Calu3 (cell line): ENCODE measurements at regions not wholly inside any gene's neighbourhood (a gene's known extent, or its start where the extent isn't known, plus 50 kb on each side); places are given as distances from the start of the nearest gene placed in this dataset.

Source experiments
- BruUV-seq: library from RNA; stranded (reverse); fragments of 400-500 nt; replicated peaks from 2 replicates; lab custom pipeline; 2021; lab: Mats Ljungman, UMichigan
- CTCF ChIA-PET: fragments of 300-600 bp; sonication (Branson Sonifier 250); formaldehyde crosslinking; loops from one replicate; lab custom pipeline; 2022; ENCODE audit warnings: antibody characterized with exemption; lab: Charles Lee
- DNase-seq: peaks from one replicate; pipeline ENCODE4 v3.0.0; 2022
- H3K27ac Mint-ChIP-seq: one replicate; pipeline ENCODE4 v1.8.0; 2022; ENCODE audit warnings: mixed read lengths; ENCODE audit not compliant: unreplicated experiment
- H3K27me3 Mint-ChIP-seq: one replicate; pipeline ENCODE4 v1.8.0; 2022; ENCODE audit warnings: mixed read lengths; ENCODE audit not compliant: unreplicated experiment
- H3K36me3 Mint-ChIP-seq: one replicate; pipeline ENCODE4 v1.8.0; 2022; ENCODE audit warnings: mild to moderate bottlenecking, moderate library complexity, mixed read lengths; ENCODE audit not compliant: insufficient read depth, unreplicated experiment
- H3K4me1 Mint-ChIP-seq: one replicate; pipeline ENCODE4 v1.8.0; 2022; ENCODE audit warnings: mild to moderate bottlenecking, low read depth, mixed read lengths; ENCODE audit not compliant: unreplicated experiment
- H3K4me3 Mint-ChIP-seq: one replicate; pipeline ENCODE4 v1.8.0; 2022; ENCODE audit warnings: mild to moderate bottlenecking, low read depth, moderate library complexity, mixed read lengths; ENCODE audit not compliant: unreplicated experiment
- H3K9me3 Mint-ChIP-seq: one replicate; pipeline ENCODE4 v1.8.0; 2022; ENCODE audit warnings: low read depth, mixed read lengths; ENCODE audit not compliant: unreplicated experiment
- intact Hi-C: fragments of 100-400 bp; cut with micrococcal nuclease; formaldehyde crosslinking; loops from one replicate; pipeline ENCODE4 v1.10.0; 2022; ENCODE audit not compliant: unreplicated experiment
- TF ChIP-seq, protein P1 (sequence below): fragments of 200-600 bp; IDR thresholded peaks from one replicate; pipeline ENCODE4 v1.8.0; 2022; ENCODE audit warnings: antibody characterized with exemption; ENCODE audit not compliant: unreplicated experiment

DNA sequence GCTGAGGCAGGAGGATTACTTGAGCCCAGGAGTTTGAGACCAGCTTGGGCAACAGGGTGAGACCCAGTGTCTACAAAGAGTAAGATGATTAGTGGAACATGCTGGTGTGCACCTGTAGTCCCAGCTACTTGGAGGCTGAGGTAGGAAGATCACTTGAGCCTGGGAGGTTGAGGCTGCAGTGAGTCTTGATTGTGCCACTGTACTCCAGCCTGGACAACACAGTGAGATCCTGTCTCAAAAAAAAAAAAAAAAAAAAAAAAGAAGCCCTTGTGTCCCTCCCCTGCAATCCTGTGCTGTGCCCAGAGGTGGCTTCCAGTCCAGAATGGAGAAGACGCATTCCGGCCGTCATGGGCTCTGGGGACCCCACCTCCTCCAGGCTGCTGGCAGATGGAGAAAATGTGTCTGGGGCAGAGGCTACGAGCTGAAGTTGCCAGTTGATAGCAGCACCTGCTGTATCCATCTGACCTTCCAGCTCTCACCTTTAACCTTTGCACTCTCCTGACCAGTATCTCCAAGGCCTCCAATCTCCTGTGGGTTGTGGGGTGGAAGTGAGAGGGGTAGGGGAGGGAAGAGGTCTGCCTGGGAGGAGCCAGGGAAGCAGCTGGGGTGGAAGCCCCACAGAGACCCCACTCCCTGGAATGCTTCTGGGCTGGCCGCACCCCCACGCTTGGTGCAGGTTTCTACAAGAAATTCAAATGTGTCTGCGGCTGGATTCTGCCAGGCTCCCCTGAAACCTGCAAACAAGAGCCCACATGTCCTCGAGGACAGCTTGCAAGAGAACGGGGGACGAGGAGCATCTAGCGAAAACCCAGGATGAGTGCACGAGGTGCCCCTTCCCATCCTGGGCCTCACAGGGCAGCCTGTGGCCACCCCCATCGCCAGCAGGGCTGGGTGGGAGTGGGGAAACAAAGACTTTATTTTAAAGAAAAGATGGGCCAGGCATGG is 148.3 kb upstream of the IER5L start:
- CTCF ChIA-PET, result no interaction called here
- Mint-ChIP-seq H3K9me3 (no peaks in the 10 kb centered on the region), H3K4me3 (no peak overlapping the region), H3K27me3 (no peaks in the 10 kb centered on the region), H3K27ac (no peak overlapping the region), H3K36me3 (no peaks in the 10 kb centered on the region), H3K4me1 (no peaks in the 10 kb centered on the region)
- TF ChIP-seq, protein P1, sequence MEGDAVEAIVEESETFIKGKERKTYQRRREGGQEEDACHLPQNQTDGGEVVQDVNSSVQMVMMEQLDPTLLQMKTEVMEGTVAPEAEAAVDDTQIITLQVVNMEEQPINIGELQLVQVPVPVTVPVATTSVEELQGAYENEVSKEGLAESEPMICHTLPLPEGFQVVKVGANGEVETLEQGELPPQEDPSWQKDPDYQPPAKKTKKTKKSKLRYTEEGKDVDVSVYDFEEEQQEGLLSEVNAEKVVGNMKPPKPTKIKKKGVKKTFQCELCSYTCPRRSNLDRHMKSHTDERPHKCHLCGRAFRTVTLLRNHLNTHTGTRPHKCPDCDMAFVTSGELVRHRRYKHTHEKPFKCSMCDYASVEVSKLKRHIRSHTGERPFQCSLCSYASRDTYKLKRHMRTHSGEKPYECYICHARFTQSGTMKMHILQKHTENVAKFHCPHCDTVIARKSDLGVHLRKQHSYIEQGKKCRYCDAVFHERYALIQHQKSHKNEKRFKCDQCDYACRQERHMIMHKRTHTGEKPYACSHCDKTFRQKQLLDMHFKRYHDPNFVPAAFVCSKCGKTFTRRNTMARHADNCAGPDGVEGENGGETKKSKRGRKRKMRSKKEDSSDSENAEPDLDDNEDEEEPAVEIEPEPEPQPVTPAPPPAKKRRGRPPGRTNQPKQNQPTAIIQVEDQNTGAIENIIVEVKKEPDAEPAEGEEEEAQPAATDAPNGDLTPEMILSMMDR, result no peak
- intact Hi-C loops, result no loop called here
- no TSS peak for BruUV-seq
- DNase-seq, result no peak

DNA sequence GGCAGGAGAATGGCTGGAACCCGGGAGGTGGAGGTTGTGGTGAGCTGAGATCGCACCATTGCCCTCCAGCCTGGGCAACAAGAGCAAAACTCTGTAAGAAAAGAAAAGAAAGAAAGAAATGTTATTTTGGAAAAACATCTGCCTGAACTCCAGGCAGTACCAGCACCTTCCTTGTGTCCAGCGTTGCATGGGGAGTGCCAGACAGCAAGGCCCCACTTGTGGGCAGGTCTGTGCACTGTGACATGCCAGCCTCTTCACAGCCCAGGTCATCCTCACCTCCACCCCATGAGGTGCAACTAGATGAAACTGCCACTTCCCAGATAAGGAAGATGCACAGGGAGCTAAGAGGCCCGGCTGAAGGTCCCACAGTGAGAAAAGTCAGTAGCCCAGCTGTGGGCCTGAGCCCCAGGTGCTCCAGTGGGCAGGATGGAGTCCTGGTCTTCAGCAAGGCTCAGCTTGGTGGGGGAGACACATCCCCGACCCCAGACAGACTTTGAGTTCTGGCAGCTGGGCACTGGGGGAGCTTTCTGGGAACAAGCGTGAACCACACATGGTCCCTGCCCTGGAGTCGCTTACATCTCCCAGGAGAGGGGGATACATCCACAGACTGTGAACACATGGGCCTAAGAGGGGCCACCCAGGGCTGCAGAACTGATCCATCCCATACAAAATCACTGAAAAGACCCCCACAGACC is 146.9 kb upstream of the IER5L start:
- no peaks in the 10 kb centered on the region for H3K27me3 Mint-ChIP-seq
- no TSS peak for BruUV-seq
- TF ChIP-seq, protein P1, result no peak
- no peak for DNase-seq
- H3K36me3 Mint-ChIP-seq, result no peaks in the 10 kb centered on the region
- no peak overlapping the region for H3K27ac Mint-ChIP-seq
- no peaks in the 10 kb centered on the region for H3K9me3 Mint-ChIP-seq
- no peak overlapping the region for H3K4me3 Mint-ChIP-seq
- intact Hi-C loops, result no loop called here
- peaks cover 8% of the 10 kb centered on the region for H3K4me1 Mint-ChIP-seq
- CTCF ChIA-PET, result no interaction called here

DNA sequence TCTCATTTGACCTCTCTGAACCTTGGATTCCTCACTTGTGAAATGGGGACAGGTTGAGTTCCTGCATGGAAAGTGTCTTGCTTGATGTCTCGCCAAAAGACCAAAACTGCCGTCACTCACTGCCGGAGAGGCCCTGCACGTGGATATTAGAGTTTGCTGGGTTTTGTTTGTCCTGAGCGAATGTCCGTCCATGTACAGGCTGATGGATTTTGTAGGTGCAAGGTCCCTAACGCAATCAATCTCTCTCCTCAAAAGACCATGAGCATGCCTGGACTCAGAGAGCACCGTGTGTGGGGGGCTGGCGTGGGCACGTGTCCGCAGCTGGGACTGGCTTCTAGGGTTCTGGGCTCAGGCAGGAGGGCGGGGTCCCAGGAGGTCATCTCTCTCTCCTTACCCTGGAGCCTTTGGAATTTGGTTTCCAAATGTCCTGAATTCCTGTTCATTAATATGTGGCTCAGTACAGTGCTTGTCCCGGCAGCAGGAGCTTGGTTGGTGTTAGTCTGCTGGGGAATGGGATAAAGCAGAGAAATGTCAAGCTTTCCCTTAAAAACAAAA is 146.0 kb upstream of the IER5L start:
- no peak for DNase-seq
- intact Hi-C loops, result no loop called here
- TF ChIP-seq, protein P1, result no peak
- CTCF ChIA-PET, result no interaction called here
- no TSS peak for BruUV-seq
- no peaks in the 10 kb centered on the region for H3K9me3 Mint-ChIP-seq
- no peaks in the 10 kb centered on the region for H3K36me3 Mint-ChIP-seq
- H3K4me3 Mint-ChIP-seq, result no peak overlapping the region
- H3K4me1 Mint-ChIP-seq, result peaks cover 8% of the 10 kb centered on the region
- H3K27me3 Mint-ChIP-seq, result no peaks in the 10 kb centered on the region
- H3K27ac Mint-ChIP-seq, result no peak overlapping the region

DNA sequence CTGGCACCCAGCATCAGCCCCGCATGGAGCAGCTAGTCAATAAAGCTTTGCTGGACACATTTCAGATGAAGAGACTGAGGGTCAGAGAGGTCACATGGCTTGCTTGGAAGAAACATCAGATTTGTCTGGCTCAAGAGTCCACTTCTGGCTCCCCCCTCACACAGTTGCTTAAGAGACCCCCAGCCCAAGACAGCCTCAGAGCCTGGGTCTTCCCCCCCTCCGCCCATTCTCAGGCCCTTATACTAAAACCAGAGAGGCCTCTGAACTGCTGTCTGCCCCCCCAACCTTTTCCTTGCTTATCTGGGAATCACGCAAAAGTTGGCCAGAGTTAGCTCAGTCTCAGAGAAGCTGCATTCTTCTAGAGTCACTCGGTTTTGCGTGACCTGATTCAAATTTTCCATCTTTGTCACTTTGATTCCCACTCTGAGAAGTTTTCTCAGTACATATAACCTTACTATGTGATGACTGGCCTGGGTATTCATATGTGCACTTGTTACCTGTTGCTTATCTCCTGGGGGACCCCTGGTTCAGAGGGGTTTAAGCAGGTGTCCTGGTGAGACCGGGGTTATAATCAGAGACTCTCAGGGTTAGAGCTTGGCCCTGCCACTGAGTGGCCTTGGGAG is 145.4 kb upstream of the IER5L start:
- intact Hi-C loops, result no loop called here
- DNase-seq, result no peak
- no peaks in the 10 kb centered on the region for H3K27me3 Mint-ChIP-seq
- H3K4me3 Mint-ChIP-seq, result no peak overlapping the region
- CTCF ChIA-PET, result no interaction called here
- no TSS peak for BruUV-seq
- peaks cover 8% of the 10 kb centered on the region for H3K4me1 Mint-ChIP-seq
- H3K27ac Mint-ChIP-seq, result no peak overlapping the region
- H3K9me3 Mint-ChIP-seq, result no peaks in the 10 kb centered on the region
- TF ChIP-seq, protein P1, result no peak
- no peaks in the 10 kb centered on the region for H3K36me3 Mint-ChIP-seq
